ENCODE measurements at regions not wholly inside any gene's neighbourhood (a gene's known extent, or its start where the extent isn't known, plus 50 kb on each side); places are given as distances from the start of the nearest gene placed in this dataset.

- Histone ChIP-seq H4K20me1 (ENCODE audit: insufficient read depth, low read length) (no peaks in the 10 kb centered on the region), H3K4me1 (ENCODE audit: insufficient read depth, low read length, poor library complexity, severe bottlenecking) (no peaks in the 10 kb centered on the region), H3K79me2 (ENCODE audit: insufficient read depth, low read depth, low read length) (no peaks in the 10 kb centered on the region), H3K9me3 (ENCODE audit: low read length) (no peaks in the 10 kb centered on the region), H3K27ac (ENCODE audit: low read depth, low read length, poor library complexity, severe bottlenecking) (no peak overlapping the region), H3K4me3 (ENCODE audit: low read depth, low read length, poor library complexity, severe bottlenecking) (no peak overlapping the region), H3K4me2 (ENCODE audit: low read length) (no peak overlapping the region), H3K36me3 (ENCODE audit: insufficient read depth, low read length) (no peaks in the 10 kb centered on the region), H2AFZ (ENCODE audit: low read length) (no peak overlapping the region), H3K9me2 (ENCODE audit: insufficient read depth, low read length) (no peaks in the 10 kb centered on the region)
- ChIA-PET POLR2A (no interaction called here), CTCF (ENCODE audit: unreplicated experiment) (no interaction called here)
- intact Hi-C loops (cut with micrococcal nuclease; ENCODE audit: unreplicated experiment): no loop called here
- TF ChIP-seq CTCF (conservative IDR thresholded peaks at IDR 0.05; ENCODE audit: low read length) (no peak), EZH2phosphoT487 (IDR thresholded peaks at IDR 0.05; ENCODE audit: borderline replicate concordance, low read depth, low read length) (no peak)
- DNase-seq (ENCODE audit: low spot score): no peak
- no TSS peak for BruUV-seq (replicated peaks)
Observed at GRCh38 chr2:12978066-12978835, 261.5 kb downstream of the TRIB2 start.

- Histone ChIP-seq H3K9me2 (ENCODE audit: insufficient read depth, low read length) (no peaks in the 10 kb centered on the region), H4K20me1 (ENCODE audit: insufficient read depth, low read length) (no peaks in the 10 kb centered on the region), H3K4me1 (ENCODE audit: insufficient read depth, low read length, poor library complexity, severe bottlenecking) (no peaks in the 10 kb centered on the region), H3K27ac (ENCODE audit: low read depth, low read length, poor library complexity, severe bottlenecking) (no peak overlapping the region), H2AFZ (ENCODE audit: low read length) (no peak overlapping the region), H3K4me3 (ENCODE audit: low read depth, low read length, poor library complexity, severe bottlenecking) (no peak overlapping the region), H3K4me2 (ENCODE audit: low read length) (no peak overlapping the region), H3K79me2 (ENCODE audit: insufficient read depth, low read depth, low read length) (no peaks in the 10 kb centered on the region), H3K36me3 (ENCODE audit: insufficient read depth, low read length) (no peaks in the 10 kb centered on the region), H3K9me3 (ENCODE audit: low read length) (no peaks in the 10 kb centered on the region)
- no peak for DNase-seq (ENCODE audit: low spot score)
- BruUV-seq (replicated peaks): no TSS peak
- TF ChIP-seq CTCF (conservative IDR thresholded peaks at IDR 0.05; ENCODE audit: low read length) (no peak), EZH2phosphoT487 (IDR thresholded peaks at IDR 0.05; ENCODE audit: borderline replicate concordance, low read depth, low read length) (no peak)
- intact Hi-C loops (cut with micrococcal nuclease; ENCODE audit: unreplicated experiment): no loop called here
- ChIA-PET POLR2A (no interaction called here), CTCF (ENCODE audit: unreplicated experiment) (no interaction called here)
Observed at GRCh38 chr2:12979066-12979465, 262.3 kb downstream of the TRIB2 start.

- Histone ChIP-seq H3K4me3 (ENCODE audit: low read depth, low read length, poor library complexity, severe bottlenecking) (no peak overlapping the region), H3K36me3 (ENCODE audit: insufficient read depth, low read length) (no peaks in the 10 kb centered on the region), H3K4me1 (ENCODE audit: insufficient read depth, low read length, poor library complexity, severe bottlenecking) (no peaks in the 10 kb centered on the region), H3K79me2 (ENCODE audit: insufficient read depth, low read depth, low read length) (no peaks in the 10 kb centered on the region), H2AFZ (ENCODE audit: low read length) (no peak overlapping the region), H3K27ac (ENCODE audit: low read depth, low read length, poor library complexity, severe bottlenecking) (no peak overlapping the region), H3K9me2 (ENCODE audit: insufficient read depth, low read length) (no peaks in the 10 kb centered on the region), H3K9me3 (ENCODE audit: low read length) (no peaks in the 10 kb centered on the region), H4K20me1 (ENCODE audit: insufficient read depth, low read length) (no peaks in the 10 kb centered on the region), H3K4me2 (ENCODE audit: low read length) (no peak overlapping the region)
- DNase-seq (ENCODE audit: low spot score): no peak
- CTCF ChIA-PET (ENCODE audit: unreplicated experiment): no interaction called here
- BruUV-seq (replicated peaks): no TSS peak
- POLR2A ChIA-PET: interaction anchor here (0.6 kb wide), 1 partner anchor 801 kb away, joined by 3 read pairs; no protein-coding TSS in a partner anchor
- TF ChIP-seq CTCF (conservative IDR thresholded peaks at IDR 0.05; ENCODE audit: low read length): no peak
- no peak for TF ChIP-seq EZH2phosphoT487 (IDR thresholded peaks at IDR 0.05; ENCODE audit: borderline replicate concordance, low read depth, low read length)
- intact Hi-C loops (cut with micrococcal nuclease; ENCODE audit: unreplicated experiment): no loop called here
Observed at GRCh38 chr2:12980817-12981216, 264.1 kb downstream of the TRIB2 start.
